Muscle of back (tissue), 3 donors: ENCODE measurements at regions not wholly inside any gene's neighbourhood (a gene's known extent, or its start where the extent isn't known, plus 50 kb on each side); places are given as distances from the start of the nearest gene placed in this dataset.

Experiments used
- DNase-seq, 3 donors: peaks; one replicate each; pipeline versions ENCODE4 v3.0.0 to v3.0.0-alpha.2; 2013

DNA sequence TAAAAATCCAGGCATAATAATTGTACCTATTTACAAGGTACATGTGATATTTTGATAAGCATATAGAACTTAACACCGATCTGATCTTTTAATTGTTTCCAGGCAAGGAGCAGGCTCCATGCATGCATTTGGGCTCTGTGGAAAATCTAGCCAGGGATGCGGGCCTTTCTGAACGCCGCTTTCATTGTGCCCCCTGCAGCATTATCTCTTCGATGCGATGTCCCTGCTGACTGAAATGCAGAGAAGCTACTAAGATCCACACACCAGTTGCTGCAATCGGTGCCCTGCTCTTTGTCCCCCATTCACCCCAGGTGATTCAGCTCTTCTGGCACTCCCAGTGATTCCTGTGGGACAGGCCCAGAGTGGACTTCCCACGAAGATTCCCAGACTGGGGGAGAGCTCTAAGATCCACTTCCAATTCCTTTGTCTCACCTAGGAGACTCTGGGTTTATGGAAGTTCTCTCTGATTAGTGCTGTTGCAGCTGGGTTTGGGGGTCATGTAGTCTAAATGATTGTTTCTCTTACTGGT, 254.3 kb upstream of the AGA start:
- no peak for DNase-seq

DNA sequence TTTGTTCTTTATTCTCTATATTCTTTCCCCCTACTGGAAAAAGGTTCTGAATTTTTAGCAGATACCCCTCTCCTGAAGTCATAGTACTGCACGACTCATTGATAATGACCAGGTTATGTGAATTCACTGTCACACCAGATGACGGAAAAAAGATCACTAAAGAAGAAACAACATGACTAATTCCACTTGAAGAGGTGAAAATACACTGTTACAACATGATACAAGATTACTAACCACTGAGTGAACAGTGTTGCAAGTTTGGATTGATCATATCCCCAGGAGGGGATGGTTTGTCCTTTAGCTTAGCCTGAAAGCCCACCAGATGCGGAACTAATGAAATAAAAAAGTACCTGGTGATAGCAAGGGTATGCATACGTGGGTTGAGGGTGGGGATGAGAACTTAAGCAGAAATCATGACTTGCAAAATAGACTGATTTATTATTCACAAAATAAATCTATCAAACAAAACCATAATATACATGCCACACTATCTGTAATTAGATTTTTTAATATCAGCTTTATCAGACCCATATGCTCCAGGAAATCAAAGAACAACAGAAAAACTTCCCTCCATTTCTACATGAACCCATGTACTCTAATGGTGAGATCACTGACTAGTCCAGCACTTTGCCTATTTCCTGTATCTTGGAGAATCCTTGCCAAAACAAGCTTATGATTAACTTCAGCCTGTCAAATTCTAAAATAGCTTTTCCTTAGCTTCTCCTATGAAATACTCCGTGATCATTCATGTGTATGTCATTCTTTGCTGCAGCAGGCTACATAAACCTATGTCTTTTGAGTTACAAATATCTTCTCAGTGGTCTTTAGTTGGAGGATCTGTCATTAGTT, 257.4 kb upstream of the AGA start:
- peak in 1 of 3 donors; percentile 38 for DNase-seq

DNA sequence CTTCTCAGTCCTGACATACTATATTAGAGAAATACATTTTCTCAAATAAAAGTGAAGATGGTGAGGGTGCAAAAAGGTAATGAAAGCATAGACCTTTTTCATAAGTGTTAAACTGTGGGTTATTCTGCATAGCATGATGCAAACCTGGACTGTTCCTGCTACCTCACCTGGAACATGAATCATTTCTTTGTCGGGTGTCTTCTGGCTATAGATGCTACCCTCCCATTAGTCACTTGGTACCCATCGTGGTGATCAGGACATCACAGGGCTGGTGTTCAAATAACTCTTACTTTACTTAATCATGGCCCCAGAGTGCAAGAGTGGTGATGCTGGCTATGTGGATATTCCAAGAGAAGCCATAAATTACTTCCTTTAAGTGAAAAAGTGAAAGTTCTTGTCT, 264.7 kb upstream of the AGA start:
- no peak for DNase-seq

DNA sequence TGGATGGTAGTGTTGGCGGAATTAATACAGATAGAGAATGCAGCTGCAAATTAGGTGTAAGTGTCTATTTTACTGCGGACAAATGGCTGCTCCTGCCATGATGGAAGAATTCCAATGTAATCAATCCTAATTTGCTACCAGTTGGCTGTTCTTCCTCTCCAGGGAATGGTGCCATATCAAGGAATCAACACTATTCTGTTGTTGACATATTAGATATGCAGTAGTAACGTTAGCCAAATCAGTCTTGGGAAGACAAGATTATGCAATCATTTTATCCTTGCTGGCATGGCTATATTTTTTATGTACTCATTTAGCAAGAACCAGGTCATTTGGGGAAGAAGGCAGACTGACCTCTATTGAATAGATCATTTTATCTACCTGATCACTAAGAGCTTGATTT, 271.2 kb upstream of the AGA start:
- no peak for DNase-seq

DNA sequence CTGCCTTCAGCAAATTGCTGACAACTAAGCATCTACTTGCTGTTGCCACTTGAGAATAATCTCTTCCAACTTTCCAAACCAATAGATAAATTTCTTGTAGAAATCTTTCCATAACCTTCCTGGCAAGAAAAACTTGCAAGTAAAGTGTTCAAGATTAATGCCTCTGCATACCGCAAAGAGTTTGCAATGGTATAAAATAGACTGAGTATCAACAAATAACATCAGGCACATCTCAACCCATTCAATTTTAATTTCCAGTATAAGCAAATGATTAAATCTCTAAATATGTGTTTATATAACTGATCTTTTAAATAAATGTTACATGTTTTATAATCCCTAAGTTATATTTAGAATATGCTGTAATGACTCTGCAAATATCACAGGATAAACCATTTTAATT, 275.2 kb upstream of the AGA start:
- no peak for DNase-seq

DNA sequence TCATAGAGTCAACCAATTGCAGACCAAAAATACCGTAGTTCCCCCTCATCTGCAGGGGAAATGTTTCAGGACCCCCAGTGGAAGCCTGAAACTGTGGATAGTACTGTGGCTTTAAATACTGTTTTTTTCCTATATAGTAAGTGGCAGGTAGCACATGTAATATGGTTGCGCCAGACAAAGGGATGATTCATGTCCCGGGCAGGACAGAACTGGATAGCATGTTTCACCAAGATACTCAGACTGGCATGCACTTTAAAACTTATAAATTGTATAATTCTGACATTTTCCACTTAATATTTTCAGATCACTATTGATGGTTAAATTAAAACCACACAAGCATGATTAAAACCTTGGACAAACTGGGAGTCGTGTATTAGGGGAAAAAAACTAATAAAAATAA, 276.3 kb upstream of the AGA start:
- no peak for DNase-seq

DNA sequence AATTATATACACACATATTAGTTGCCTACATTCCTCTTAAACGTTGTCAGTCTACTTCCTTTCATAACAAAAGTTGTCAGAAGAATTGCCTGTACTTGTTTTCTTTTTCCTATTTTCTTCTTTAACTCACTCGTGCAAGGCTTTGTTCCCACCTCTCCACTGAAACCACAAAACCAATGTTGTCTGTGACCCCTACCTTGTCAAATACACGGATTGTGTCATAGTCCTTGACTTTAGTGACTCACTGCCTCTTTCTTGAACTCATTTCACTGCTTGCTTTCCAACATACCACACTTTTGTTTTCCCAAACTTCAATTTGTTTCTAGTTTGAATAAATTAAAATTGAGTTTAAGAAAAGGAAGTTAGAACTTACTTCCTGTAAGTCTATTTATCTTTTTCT, 283.9 kb upstream of the AGA start:
- peak in 1 of 3 donors; percentile 2 for DNase-seq

DNA sequence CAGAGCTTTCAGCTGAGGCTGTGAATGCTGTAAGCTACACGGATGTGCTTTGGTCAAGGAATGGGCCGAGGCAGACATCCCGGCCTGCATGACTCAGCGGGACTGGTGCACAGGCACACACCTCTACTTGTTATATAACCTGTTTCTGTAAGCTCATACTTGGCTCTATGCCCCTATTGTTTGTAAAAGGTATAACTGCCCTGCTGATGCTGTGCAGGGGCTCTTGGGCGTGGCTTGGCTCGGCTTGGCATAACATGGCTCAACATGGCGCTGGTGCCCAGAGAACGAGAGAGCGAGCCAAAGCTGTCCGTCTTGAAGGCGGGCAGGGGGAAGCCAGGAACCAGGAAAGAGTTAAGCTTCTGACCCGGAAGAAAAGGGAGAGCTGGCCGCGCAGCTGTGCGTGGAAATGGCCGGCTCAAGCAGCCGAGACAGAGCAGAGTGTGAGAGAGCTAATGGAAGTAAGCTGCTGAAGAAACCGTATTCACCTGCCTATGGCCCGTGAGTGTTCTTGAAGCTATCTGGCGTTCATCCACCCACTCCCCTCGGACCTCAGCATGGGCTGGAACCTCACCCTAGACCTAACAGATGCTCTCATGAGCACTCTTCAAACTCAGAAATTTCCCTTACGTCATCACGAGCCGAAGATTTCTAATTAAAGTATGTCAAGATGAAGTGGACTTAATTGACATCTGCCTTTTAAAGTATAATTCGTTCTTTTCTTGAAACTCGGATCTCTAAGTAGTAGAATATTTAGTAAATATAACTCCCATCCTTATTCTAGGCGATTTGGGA, 286.3 kb upstream of the AGA start:
- DNase-seq, result no peak

DNA sequence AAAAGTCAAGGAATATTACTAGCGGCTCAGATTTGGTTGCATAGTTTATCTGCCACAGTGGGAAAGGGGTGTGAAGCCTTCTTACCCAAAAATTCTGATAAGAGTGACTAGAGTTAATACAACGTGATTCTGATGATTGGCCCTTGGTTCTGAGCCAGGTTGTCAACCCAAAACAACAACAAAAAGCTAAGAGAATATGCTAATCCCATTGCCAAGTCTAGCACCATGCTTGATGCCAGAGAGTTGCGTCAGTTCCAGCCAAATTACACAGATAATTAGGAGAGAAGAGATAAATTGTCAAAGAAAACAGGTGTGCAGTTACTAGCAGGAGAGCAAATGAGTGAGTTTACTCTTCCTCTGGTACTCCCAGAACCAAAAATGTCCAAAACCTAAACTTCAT, 287.4 kb upstream of the AGA start:
- no peak for DNase-seq

DNA sequence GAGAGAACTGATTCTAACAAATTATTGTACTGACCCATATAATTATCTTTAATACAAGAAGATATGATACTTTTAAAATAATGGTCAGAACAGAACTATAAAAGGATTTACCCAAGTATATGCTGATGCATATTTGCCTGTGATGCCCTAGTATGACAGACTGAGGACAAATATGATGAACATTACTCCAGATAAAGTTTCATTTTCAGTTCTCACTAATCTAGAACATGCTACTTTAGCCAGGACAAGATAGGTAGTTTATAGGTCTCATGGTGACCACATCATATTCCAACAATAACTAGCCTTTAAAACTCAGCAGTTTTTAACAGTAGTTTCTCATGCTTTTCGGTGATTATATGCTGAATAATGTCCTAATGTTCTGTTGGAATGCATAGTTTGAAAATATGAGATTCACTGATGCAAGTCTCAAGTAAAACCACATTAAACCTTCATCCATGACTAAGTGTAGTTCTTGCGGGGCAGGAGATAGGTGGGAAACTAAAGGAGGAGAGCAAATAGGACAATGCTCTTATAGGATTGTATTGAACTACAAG, 295.2 kb upstream of the AGA start:
- DNase-seq, result peak in 1 of 3 donors; percentile 22

DNA sequence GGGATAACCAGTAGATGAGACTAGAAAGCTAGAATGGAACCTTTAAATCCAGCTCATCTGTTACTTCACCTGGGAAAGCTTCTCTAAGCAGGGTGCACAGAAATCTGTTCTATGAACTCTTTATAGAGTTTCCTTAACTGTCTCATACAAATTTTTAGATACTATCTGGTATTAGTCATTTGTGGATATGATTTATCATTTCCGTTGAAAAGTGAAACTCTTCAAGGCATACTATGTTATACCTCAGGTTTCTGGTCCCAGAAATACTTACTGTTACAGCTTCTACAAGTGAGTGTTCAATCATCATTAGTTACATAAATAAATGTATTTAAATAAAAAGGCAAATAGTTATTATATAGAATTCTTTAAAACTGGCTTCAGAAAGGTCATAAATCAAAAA, 298.3 kb upstream of the AGA start:
- peak in 1 of 3 donors; percentile 2 for DNase-seq

DNA sequence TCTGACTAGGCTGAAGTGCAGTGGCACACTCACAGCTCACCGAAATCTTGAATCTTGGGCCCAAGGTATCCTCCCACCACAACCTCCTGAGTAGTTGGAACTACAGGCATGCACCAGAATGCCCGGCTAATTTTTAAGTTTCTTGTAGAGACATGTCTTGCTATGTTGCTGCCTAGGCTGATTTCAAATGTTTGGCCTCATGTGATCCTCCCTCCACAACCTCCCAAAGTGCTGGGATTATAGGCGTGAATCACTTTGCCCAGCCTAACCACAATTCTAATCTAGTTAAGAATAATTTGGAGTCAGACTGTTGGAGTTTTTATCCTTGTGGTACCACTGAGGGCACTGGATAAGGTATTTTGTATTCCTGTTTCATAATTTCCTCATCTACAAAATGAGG, 317.5 kb upstream of the AGA start:
- no peak for DNase-seq

DNA sequence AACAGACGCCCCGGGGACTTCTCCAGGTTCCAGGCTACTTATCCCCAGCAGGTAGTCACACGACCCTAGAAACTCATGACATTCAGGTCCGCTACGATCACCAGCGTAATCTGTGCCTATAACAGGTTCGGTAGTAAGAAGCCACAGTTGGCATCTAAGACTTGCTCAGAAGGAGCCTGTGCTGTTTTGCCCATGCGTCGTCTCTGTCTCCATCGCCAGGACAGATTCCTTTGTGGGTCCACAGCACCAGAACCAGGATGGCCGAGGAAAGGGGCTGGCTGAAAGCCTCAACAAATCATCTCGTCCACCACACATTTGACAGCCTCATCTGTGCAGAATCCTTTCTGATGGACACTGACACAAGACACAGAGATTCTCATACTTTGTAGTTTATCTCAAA, 319.5 kb upstream of the AGA start:
- no peak for DNase-seq

DNA sequence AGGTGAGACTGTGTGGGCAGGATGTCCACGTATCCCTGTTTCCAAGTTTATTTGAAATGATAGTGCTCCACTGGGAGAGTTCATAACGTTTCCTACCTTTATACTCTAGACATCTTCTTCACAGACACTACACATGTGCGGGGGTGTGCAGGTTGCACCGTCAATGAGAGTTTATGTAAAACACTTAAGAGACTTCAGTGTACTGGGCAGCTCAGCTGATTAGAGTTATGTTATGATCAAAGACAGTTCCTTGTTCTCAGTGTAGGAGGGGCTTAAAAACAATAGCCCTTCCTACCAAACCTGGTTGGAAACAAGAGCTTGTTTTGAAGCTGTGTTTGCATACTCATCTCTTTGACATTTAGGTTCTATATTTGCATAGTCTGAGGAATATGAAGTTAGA, 326.9 kb upstream of the AGA start:
- DNase-seq, result no peak

DNA sequence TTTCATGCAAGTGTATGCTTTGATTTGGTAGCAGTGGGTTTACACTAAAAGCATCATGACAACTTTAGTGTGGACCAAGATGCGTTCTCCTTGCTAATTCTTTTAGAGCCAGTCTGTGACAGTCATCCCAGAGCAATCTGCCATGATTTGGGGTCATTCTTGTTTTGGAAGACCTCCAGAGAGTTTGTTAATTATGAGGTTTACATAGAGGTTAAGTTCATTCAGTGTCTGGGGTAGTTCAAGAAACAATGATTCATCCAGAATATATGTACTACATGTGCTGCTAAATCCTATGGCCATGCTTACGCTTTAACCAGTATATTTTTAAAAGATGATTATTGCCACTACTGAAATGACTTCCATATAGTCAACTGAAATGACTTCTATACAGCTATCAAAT, 328.5 kb upstream of the AGA start:
- peak in 1 of 3 donors; percentile 23 for DNase-seq

DNA sequence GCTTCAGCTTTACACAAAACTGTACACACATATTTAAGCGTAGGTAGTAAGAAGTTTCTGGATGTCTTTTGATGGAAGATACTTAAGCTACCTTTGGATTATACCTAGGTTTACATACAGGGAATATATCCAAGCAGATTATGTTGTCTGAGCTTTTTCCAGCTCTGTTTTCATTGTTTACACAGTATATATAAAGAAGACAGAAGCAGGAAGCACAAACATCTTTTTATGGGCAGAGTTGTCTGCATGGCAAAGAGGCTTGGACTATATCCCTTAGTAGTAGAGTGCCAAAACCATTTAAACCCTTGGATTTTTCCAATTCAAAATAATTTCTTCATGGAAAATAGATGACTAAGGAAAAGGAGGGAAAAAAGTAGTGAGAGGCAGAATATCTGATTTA, 329.4 kb upstream of the AGA start:
- no peak for DNase-seq

DNA sequence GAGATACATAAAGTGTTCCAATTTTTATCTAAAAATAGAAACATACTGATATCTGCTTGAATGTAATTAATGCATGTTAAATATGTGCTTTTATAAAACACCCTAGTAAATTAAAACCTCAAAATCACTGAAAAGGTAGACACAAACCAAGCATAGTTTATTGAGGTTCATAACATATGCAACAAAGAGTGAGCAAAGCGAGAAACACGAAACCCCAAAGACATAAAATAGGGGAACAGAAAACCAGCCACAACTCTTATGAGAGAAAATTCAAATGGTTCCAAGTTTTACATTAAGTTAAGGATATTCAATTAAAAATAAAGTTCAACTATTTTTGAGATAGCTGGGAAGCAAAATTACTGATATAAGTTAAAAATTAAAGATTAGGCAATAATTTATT, 336.4 kb upstream of the AGA start:
- DNase-seq, result no peak

DNA sequence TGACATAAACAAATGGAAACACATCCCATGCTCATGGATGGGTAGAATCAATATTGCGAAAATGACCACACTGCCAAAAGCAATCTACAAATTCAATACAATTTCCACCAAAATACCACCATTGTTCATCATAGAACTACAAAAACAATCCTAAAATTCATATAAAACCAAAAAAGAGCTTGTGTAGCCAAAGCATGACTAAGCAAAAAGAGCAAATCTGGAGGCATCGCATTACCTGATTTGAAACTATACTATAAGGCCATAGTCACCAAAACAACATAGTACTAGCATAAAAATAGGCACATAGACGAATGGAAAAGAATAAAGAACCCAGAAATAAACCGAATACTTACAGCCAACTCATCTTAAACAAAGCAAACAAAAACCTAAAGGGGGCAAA, 342.8 kb upstream of the AGA start:
- DNase-seq, result no peak

DNA sequence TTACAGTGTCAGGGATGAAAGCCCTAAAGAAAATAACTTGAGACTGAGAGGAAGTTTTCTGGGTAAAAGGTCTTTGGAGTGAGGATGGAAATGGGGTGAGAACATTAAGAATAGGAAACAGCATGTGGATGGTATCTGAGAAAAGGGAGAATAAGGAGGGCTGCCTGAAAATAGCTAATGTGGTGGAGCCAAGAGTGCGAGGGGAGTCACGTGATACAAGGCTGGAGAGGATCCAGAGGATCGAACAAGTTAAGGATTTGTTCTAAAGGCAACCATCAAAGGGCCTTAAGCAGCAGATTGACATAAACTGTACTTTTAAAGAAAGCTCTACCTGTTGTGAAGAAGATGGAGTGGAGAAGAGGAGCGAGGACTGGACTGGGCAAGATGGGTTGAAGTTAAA, 347.4 kb upstream of the AGA start:
- no peak for DNase-seq

DNA sequence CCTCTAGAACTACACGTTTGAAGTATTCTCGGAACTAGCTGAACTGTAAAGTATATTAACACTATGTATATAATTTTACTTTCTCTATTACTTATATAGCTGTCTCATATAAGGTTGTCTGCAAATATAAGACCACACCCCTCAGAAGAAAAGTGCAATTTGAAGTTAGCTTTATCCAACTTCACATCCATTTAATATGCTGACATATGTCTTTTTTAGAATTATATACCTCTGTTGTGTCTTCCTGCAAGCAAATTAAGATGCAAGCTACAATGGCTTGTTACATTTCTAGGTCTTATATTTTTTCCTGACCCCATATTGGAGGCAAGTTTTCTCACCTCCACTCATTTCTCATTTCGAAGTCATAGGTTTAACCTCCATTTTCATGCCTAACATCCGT, 349.0 kb upstream of the AGA start:
- no peak for DNase-seq

DNA sequence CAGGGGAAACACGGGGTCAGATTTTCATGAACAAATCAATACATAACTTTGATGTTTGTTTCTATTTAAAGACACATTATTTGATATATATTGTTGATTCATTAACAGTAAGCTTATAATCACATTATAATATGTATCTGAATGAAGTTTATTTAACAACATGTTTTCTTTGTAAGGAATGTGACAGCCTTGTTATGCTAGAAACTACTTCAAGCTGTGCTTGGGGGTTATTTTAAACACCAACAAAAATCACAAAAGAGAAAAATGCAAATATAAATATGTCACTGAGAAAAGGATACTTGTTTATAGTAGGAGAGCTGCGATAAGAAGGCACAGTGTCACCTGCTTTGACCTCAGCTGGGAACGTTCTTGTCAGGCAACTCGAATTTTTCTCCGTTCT, 354.6 kb upstream of the AGA start:
- no peak for DNase-seq

DNA sequence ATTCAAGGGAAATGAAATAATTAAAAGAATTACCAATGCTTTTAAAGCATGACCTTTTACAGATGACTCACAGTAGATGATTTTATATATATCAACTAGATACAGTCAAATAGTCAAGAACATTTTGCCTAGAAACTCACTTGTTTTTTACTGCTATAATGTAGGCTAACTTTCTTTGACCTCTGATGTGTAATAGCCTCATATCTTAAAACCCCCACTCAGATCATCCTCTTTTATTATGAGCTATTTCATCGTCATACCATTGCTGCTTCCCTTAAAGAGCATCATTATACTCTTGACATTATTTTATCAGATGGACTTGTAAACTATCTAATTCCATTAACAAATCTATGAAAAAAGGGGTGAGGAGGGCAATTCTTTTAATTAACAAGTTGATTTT, 355.9 kb upstream of the AGA start:
- no peak for DNase-seq

DNA sequence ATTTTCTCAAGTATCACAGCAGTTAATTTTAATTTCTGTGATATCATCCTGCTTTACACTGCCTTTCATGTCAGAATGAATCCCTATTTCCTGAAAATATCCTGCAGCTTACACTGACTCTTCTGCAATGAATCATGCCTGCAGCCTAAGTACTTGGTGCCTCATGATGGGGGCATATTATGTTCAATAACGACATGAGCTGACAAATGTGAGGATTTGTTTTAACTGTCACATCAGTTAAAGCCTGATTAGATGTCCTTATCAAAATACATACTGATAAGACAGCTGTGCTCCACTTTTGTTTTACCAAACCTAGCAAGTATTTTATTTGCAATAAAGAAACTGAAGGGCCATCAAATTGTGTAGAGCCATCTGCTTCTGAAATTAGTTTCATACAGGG, 359.9 kb upstream of the AGA start:
- DNase-seq, result no peak
